H9 (cell line): ENCODE measurements at regions not wholly inside any gene's neighbourhood (a gene's known extent, or its start where the extent isn't known, plus 50 kb on each side); places are given as distances from the start of the nearest gene placed in this dataset.

Source experiments
- DNase-seq: peaks from one replicate; pipeline ENCODE4 v3.0.0-alpha.2; 2017
- H2AFZ ChIP-seq: one replicate; pipeline ENCODE4 v1.6.1; 2013; ENCODE audit warnings: mild to moderate bottlenecking, low read length, control low read depth, moderate library complexity
- H2AK5ac ChIP-seq: 2 replicates; pipeline ENCODE4 v1.6.1; 2013; ENCODE audit warnings: low read length, control low read depth, mixed read lengths; ENCODE audit not compliant: insufficient read length
- H2BK120ac ChIP-seq: one replicate; pipeline ENCODE4 v1.6.1; 2013; ENCODE audit warnings: low read depth, mild to moderate bottlenecking, low read length, control low read depth, inconsistent platforms; ENCODE audit not compliant: poor library complexity, severe bottlenecking
- H2BK12ac ChIP-seq: 2 replicates; pipeline ENCODE4 v1.6.1; 2013; ENCODE audit warnings: low read length, control low read depth, mixed read lengths, low read depth; ENCODE audit not compliant: insufficient read length
- H2BK15ac ChIP-seq: 2 replicates; pipeline ENCODE4 v1.6.1; 2013; ENCODE audit warnings: low read depth, low read length, control low read depth
- H2BK20ac ChIP-seq: one replicate; pipeline ENCODE4 v1.6.1; 2013; ENCODE audit warnings: low read depth, mild to moderate bottlenecking, low read length, control low read depth, inconsistent platforms; ENCODE audit not compliant: poor library complexity, severe bottlenecking
- H2BK5ac ChIP-seq: 2 replicates; pipeline ENCODE4 v1.6.1; 2013; ENCODE audit warnings: low read length, control low read depth, mixed read lengths; ENCODE audit not compliant: insufficient read length
- H3K14ac ChIP-seq: 2 replicates; pipeline ENCODE4 v1.6.1; 2013; ENCODE audit warnings: low read length, control low read depth; ENCODE audit not compliant: insufficient read depth
- H3K18ac ChIP-seq: 2 replicates; pipeline ENCODE4 v1.6.1; 2013; ENCODE audit warnings: low read depth, mild to moderate bottlenecking, mixed read lengths, low read length, control low read depth; ENCODE audit not compliant: insufficient read length
- H3K23ac ChIP-seq: 2 replicates; pipeline ENCODE4 v1.6.1; 2013; ENCODE audit warnings: low read length, control low read depth, mixed read lengths, low read depth; ENCODE audit not compliant: insufficient read length
- H3K23me2 ChIP-seq: 2 replicates; pipeline ENCODE4 v1.6.1; 2013; ENCODE audit warnings: low read depth, mild to moderate bottlenecking, mixed read lengths, low read length, control low read depth; ENCODE audit not compliant: insufficient read length, poor library complexity, severe bottlenecking
- H3K27ac ChIP-seq: 2 replicates; pipeline ENCODE4 v1.5.1; 2013; ENCODE audit warnings: low read length, control low read depth, mixed read lengths, low read depth; ENCODE audit not compliant: insufficient read length
- H3K27me3 ChIP-seq: 2 replicates; pipeline ENCODE4 v1.6.1; 2013; ENCODE audit warnings: low read length, control low read depth, inconsistent platforms; ENCODE audit not compliant: insufficient read depth
- H3K4ac ChIP-seq: 2 replicates; pipeline ENCODE4 v1.6.1; 2013; ENCODE audit warnings: low read depth, mild to moderate bottlenecking, control low read depth, inconsistent platforms, low read length, moderate library complexity
- H3K4me1 ChIP-seq: 2 replicates; pipeline ENCODE4 v1.6.1; 2013; ENCODE audit warnings: low read length, control low read depth, inconsistent platforms; ENCODE audit not compliant: insufficient read depth
- H3K4me2 ChIP-seq: 2 replicates; pipeline ENCODE4 v1.6.1; 2013; ENCODE audit warnings: low read length, control low read depth, mixed read lengths; ENCODE audit not compliant: insufficient read length, insufficient read depth
- H3K56ac ChIP-seq: 2 replicates; pipeline ENCODE4 v1.6.1; 2013; ENCODE audit warnings: low read depth, mild to moderate bottlenecking, mixed read lengths, low read length, control low read depth; ENCODE audit not compliant: insufficient read length
- H3K79me1 ChIP-seq: 2 replicates; pipeline ENCODE4 v1.6.1; 2013; ENCODE audit warnings: low read depth, mild to moderate bottlenecking, moderate library complexity, low read length, control low read depth, inconsistent platforms; ENCODE audit not compliant: insufficient read depth, poor library complexity, severe bottlenecking
- H3K79me2 ChIP-seq: 2 replicates; pipeline ENCODE4 v1.6.1; 2013; ENCODE audit warnings: low read length, control low read depth, inconsistent platforms; ENCODE audit not compliant: insufficient read depth
- H3K9ac ChIP-seq: 2 replicates; pipeline ENCODE4 v1.6.1; 2013; ENCODE audit warnings: low read length, control low read depth, mixed read lengths; ENCODE audit not compliant: insufficient read length; ENCODE audit errors: extremely low read depth
- H3K9me3 ChIP-seq: one replicate; pipeline ENCODE4 v1.6.1; 2013; ENCODE audit warnings: low read depth, low read length, inconsistent platforms; ENCODE audit not compliant: control insufficient read depth
- H3T11ph ChIP-seq: one replicate; pipeline ENCODE4 v1.6.1; 2013; ENCODE audit warnings: mild to moderate bottlenecking, low read length, control low read depth, inconsistent platforms
- H4K20me1 ChIP-seq: one replicate; pipeline ENCODE4 v1.6.1; 2013; ENCODE audit not compliant: control insufficient read depth, insufficient read length, insufficient read depth
- H4K5ac ChIP-seq: 2 replicates; pipeline ENCODE4 v1.6.1; 2013; ENCODE audit warnings: low read depth, mild to moderate bottlenecking, mixed read lengths, low read length, control low read depth; ENCODE audit not compliant: insufficient read length
- H4K8ac ChIP-seq: replicated peaks from 2 replicates; pipeline ENCODE4 v1.6.1; 2013; ENCODE audit warnings: low read length, control low read depth, mixed read lengths, low read depth; ENCODE audit not compliant: insufficient read length
- H4K91ac ChIP-seq: 2 replicates; pipeline ENCODE4 v1.6.1; 2013; ENCODE audit warnings: low read depth, mild to moderate bottlenecking, moderate library complexity, mixed read lengths, low read length, control low read depth; ENCODE audit not compliant: insufficient read length
- H3K27ac Mint-ChIP-seq, 3 experiments: 2 replicates in 2 of 3; 3 replicates in 1 of 3; pipeline ENCODE4 v1.8.0; 2020 to 2021; ENCODE audit warnings: mixed read lengths in 3 of 3, mild to moderate bottlenecking in 1 of 3, moderate library complexity in 1 of 3
- H3K27me3 Mint-ChIP-seq: 2 replicates; pipeline ENCODE4 v1.8.0; 2021; ENCODE audit warnings: low read depth, mild to moderate bottlenecking, moderate library complexity, mixed read lengths
- H3K36me3 Mint-ChIP-seq, 3 experiments: 2 replicates in 2 of 3; 3 replicates in 1 of 3; pipeline ENCODE4 v1.8.0; 2020 to 2021; ENCODE audit warnings: low read depth in 3 of 3, mixed read lengths in 3 of 3; ENCODE audit not compliant: insufficient read depth in 1 of 3
- H3K4me1 Mint-ChIP-seq, 2 experiments: 2 replicates each; pipeline ENCODE4 v1.8.0; 2020; ENCODE audit warnings: mixed read lengths in 2 of 2
- H3K4me3 Mint-ChIP-seq, 2 experiments: 2 replicates in 1 of 2; 3 replicates in 1 of 2; pipeline ENCODE4 v1.8.0; 2020 to 2021; ENCODE audit warnings: mild to moderate bottlenecking in 2 of 2, mixed read lengths in 2 of 2, moderate library complexity in 1 of 2
- H3K9me3 Mint-ChIP-seq, 2 experiments: 2 replicates in 1 of 2; 3 replicates in 1 of 2; pipeline ENCODE4 v1.8.0; 2020; ENCODE audit warnings: mild to moderate bottlenecking in 2 of 2, mixed read lengths in 2 of 2, moderate library complexity in 1 of 2
- CTCF ChIP-seq: fragments of 200-600 bp; sonication (generic); conservative IDR thresholded peaks from 3 replicates; pipeline ENCODE4 v1.8.0; 2021; ENCODE audit warnings: antibody characterized with exemption, mild to moderate bottlenecking
- WGBS: extraction: QIAGEN DNeasy Blood & Tissue Kit; methylation state at CpG from one replicate; pipeline ENCODE4 v1.1.7; 2013; ENCODE audit warnings: missing lambda C conversion rate, low lambda C conversion rate, mixed read lengths; ENCODE audit not compliant: insufficient read length; ENCODE audit errors: extremely low coverage; 5-methylcytosine and 5-hydroxymethylcytosine counted together

GRCh38 chr11:10946072-10946471 lies 88.2 kb upstream of the ZBED5 start:
- H3K4me3 Mint-ChIP-seq, result no peak overlapping the region
- Histone ChIP-seq H3K23ac (no peak overlapping the region), H3K56ac (no peak overlapping the region), H4K91ac (no peak overlapping the region), H3K14ac (no peak overlapping the region), H3K9ac (no peak overlapping the region), H3K4ac (no peak overlapping the region), H3K79me2 (no peaks in the 10 kb centered on the region), H3K18ac (no peak overlapping the region), H3K27me3 (no peaks in the 10 kb centered on the region), H2BK5ac (no peak overlapping the region), H3T11ph (no peak overlapping the region), H3K4me2 (no peak overlapping the region), H2BK20ac (no peak overlapping the region), H2BK12ac (no peak overlapping the region), H2BK15ac (no peak overlapping the region), H2AFZ (no peak overlapping the region), H4K8ac (no peak overlapping the region), H4K20me1 (no peaks in the 10 kb centered on the region), H2AK5ac (no peak overlapping the region), H2BK120ac (no peak overlapping the region), H3K27ac (no peak overlapping the region), H3K4me1 (no peaks in the 10 kb centered on the region), H4K5ac (no peak overlapping the region), H3K79me1 (no peaks in the 10 kb centered on the region), H3K9me3 (no peaks in the 10 kb centered on the region), H3K23me2 (no peaks in the 10 kb centered on the region)
- peaks cover 0 to 2% (median 0%) of the 10 kb centered on the region in 3 experiments; a peak in 1 of 7 replicates for H3K36me3 Mint-ChIP-seq
- no peak for DNase-seq
- H3K27me3 Mint-ChIP-seq, result peaks cover 2% of the 10 kb centered on the region
- peaks cover 6 to 13% of the 10 kb centered on the region in 2 experiments for H3K9me3 Mint-ChIP-seq
- H3K4me1 Mint-ChIP-seq, result peaks cover 5 to 8% of the 10 kb centered on the region in 2 experiments; a peak in 3 of 4 replicates
- WGBS, result no CpG with 5 or more reads among the region's 1 CpG
- TF ChIP-seq CTCF, result no peak
- H3K27ac Mint-ChIP-seq, result no peak overlapping the region
